Pancreas (tissue), 10 donors: ENCODE measurements at regions not wholly inside any gene's neighbourhood (a gene's known extent, or its start where the extent isn't known, plus 50 kb on each side); places are given as distances from the start of the nearest gene placed in this dataset.
"Not testable (repeated sequence)": the region's sequence is repeated elsewhere in the genome, so short reads cannot be mapped to it uniquely, and the experiment has no call there.

Source experiments
- ATAC-seq, 4 donors: fragments of 200-7000 bp; cut with Tn5 transposase; one replicate each; pipeline versions ENCODE4 v1.8.0 to v1.9.1; 2020; ENCODE audit warnings: mild to moderate bottlenecking in 4 of 4, moderate library complexity in 4 of 4
- DNase-seq, 6 donors: peaks; one replicate each; pipeline ENCODE4 v3.0.0-alpha.2; 2020
- FAIRE-seq: peaks from 2 replicates; lab custom pipeline; 2012; peaks lifted over from hg19 to GRCh38; lab: Jason Lieb, UNC
- H3K27ac ChIP-seq, 4 donors: fragments of 200-600 bp; sonication (generic); 1 replicate in 3 of 4; 2 replicates in 1 of 4; pipeline versions ENCODE4 v1.5.0 to v1.8.0; 2020
- H3K27me3 ChIP-seq, 4 donors: fragments of 200-600 bp; one replicate each; pipeline ENCODE4 v1.8.0; 2021
- H3K36me3 ChIP-seq, 3 donors: fragments of 200-600 bp; sonication (generic) in 1 of 3; one replicate each; pipeline versions ENCODE4 v1.5.0 to v1.8.0; 2020 to 2021
- H3K4me1 ChIP-seq, 3 donors: fragments of 200-600 bp; one replicate each; pipeline ENCODE4 v1.8.0; 2021
- H3K4me3 ChIP-seq, 4 donors: fragments of 200-600 bp; sonication (generic) in 2 of 4; one replicate each; pipeline versions ENCODE4 v1.5.0 to v1.8.0; 2020 to 2021
- H3K9me3 ChIP-seq, 4 donors: fragments of 200-600 bp; one replicate each; pipeline ENCODE4 v1.8.0; 2021
- CTCF ChIP-seq, 4 donors: fragments of 200-600 bp; sonication (generic) in 3 of 4; IDR thresholded peaks; one replicate each; pipeline versions ENCODE4 v1.5.0 to v1.8.0; 2021; ENCODE audit warnings: antibody characterized with exemption in 4 of 4
- WGBS, 2 donors: extraction: QIAGEN DNeasy Blood & Tissue Kit; methylation state at CpG; one replicate each; pipeline ENCODE4 v1.1.7; 2013; 5-methylcytosine and 5-hydroxymethylcytosine counted together
- intact Hi-C, 3 donors: fragments of 100-400 bp; cut with DNase I; formaldehyde crosslinking; loops; one replicate each; pipeline versions ENCODE4 v1.11.1 to v1.14.2; 2022
- donor health status: healthy with polysubstance abuse.
- donor health status: DM: no; HTN: no; CAD: no; lungs with moderate emphysema.
- donor health status: DM: no; HTN: no; CAD: no.
- donor health status: control.
- donor health status: control.
- donor health status: Bipolar disorder and iron deficiency.
- donor health status: DM: yes; HTN: yes; CAD: no.
- donor health status: DM: no; HTN: no; CAD: no.
- donor health status: DM: no; HTN: no; CAD: no.
- donor health status: DM: yes; HTN: yes; CAD: no.

DNA sequence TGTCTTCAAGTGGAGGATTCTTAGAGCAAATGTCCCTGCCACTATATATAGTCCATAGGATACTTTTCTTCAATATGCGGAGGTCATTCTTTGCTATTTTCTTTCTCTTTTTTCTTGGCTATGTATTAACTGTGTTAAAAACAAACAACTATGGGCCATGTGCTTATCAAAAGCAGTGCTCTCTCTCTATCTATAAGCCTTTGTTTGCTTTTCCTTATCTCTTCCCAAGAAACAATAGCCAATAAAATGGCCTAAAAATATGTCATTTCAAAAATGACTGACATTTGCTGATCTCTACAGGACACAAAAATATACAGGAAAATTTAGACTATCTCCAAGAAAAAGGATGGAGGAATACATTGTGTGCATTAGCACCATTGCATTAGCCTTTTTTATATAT, 212.1 kb downstream of the MAF start:
- no peaks in the 10 kb centered on the region for H3K36me3 ChIP-seq
- ATAC-seq, result no peak
- no peaks in the 10 kb centered on the region for H3K4me1 ChIP-seq
- H3K27me3 ChIP-seq, result peaks cover 0 to 1% (median 0%) of the 10 kb centered on the region in 4 donors
- no peak overlapping the region for H3K27ac ChIP-seq
- TF ChIP-seq CTCF (IDR thresholded peaks at IDR 0.05), result no peak
- no peak for DNase-seq
- 54 to 62% methylated on average over 1 of the region's 1 CpG for WGBS, 2 donors
- no peak for FAIRE-seq
- H3K9me3 ChIP-seq, result no peaks in the 10 kb centered on the region
- intact Hi-C loops, result no loop called here
- H3K4me3 ChIP-seq, result no peak overlapping the region

DNA sequence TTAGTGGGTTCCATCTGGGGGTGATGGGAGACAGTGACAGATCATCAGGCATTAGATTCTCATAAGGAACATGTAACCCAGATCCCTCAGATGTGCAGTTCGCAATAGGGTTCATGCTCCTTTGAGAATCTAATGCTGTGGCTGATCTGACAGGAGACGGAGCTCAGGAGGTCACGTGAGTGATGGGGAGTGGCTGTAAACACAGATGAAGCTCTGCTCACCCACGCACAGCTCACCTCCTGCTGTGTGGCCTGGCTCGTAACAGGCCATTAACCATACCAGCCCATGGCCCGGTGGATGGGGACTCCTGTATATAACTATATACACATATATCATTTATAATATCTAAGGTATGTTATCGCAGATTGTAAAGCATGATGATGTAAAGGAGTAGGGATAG, 214.2 kb downstream of the MAF start:
- DNase-seq (no peak), ATAC-seq (no peak), FAIRE-seq (no peak)
- no peaks in the 10 kb centered on the region for H3K36me3 ChIP-seq
- intact Hi-C loops, result no loop called here
- no peak for TF ChIP-seq CTCF (IDR thresholded peaks at IDR 0.05)
- 87 to 97% methylated on average over 7 of the region's 7 CpGs for WGBS, 2 donors
- no peaks in the 10 kb centered on the region for H3K9me3 ChIP-seq
- H3K27me3 ChIP-seq, result peaks cover 0 to 6% (median 0%) of the 10 kb centered on the region in 4 donors
- no peak overlapping the region for H3K27ac ChIP-seq
- H3K4me1 ChIP-seq, result no peaks in the 10 kb centered on the region
- H3K4me3 ChIP-seq, result no peak overlapping the region

DNA sequence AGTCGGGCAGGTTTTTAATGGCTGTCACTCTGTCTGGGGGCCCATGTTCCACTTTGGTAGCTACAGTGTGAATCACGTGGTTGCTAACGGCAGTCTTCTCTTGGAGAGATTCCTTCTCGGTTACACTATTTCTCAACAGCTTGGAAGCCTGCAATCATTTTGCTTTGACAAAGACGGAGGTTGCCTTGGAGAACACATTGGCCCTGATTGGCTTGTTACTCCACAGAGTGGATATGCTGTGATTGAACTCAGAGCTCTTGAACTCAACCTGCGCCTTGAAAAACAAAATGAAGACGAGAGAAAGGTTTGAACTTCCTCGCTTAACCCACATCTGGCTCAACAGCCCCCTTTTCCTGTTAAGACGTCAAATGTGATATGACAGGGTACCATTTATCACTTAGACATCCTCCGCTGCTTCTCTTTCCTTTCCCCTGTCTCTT, 218.9 kb downstream of the MAF start:
- DNase-seq (no peak), ATAC-seq (peak in 3 of 4 donors; percentile 26 to 66 (median 51)), FAIRE-seq (no peak)
- no peak for TF ChIP-seq CTCF (IDR thresholded peaks at IDR 0.05)
- H3K4me3 ChIP-seq, result no peak overlapping the region
- no peaks in the 10 kb centered on the region for H3K36me3 ChIP-seq
- WGBS, 2 donors, result 41 to 43% methylated on average over 10 of the region's 10 CpGs
- intact Hi-C loops, result no loop called here
- H3K27ac ChIP-seq, result no peak overlapping the region
- no peaks in the 10 kb centered on the region for H3K9me3 ChIP-seq
- peaks cover 0 to 6% (median 0%) of the 10 kb centered on the region in 4 donors for H3K27me3 ChIP-seq
- no peaks in the 10 kb centered on the region for H3K4me1 ChIP-seq

GRCh38 chr16:79380995-79381602, 219.4 kb downstream of the MAF start:
- H3K27ac ChIP-seq, result no peak overlapping the region
- H3K27me3 ChIP-seq, result peaks cover 0 to 6% (median 0%) of the 10 kb centered on the region in 4 donors
- peak in 2 of 4 donors; percentile 37 to 39 for ATAC-seq
- H3K36me3 ChIP-seq, result no peaks in the 10 kb centered on the region
- intact Hi-C loops, result no loop called here
- 11% methylated on average over 9 of the region's 9 CpGs for WGBS, 2 donors
- H3K4me1 ChIP-seq, result no peaks in the 10 kb centered on the region
- TF ChIP-seq CTCF (IDR thresholded peaks at IDR 0.05), result no peak
- no peak overlapping the region for H3K4me3 ChIP-seq
- FAIRE-seq, result no peak
- DNase-seq, result no peak
- no peaks in the 10 kb centered on the region for H3K9me3 ChIP-seq

DNA sequence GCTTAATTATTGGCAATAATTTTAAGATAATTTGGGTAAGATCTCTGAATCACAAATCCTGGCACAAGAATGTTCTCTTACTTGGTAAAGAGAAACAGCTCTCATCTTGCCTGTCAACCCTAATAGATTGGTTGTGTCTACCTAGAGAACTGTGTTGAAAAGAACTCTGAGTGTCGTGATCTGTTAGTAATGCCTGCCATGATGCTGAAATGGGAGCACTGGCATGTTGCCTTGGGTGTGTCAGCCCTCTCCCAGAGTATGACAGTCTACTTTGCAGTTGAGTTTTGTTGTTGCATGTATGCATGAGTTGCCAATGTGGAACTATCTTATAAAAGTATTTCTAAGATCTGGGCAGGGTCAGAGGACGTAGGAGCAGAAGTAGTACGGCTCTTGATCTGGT, 221.4 kb downstream of the MAF start:
- WGBS, 2 donors, result 60 to 68% methylated on average over 3 of the region's 3 CpGs
- ATAC-seq, result no peak

GRCh38 chr16:79377082-79377481, 223.5 kb downstream of the MAF start:
- ATAC-seq, intact Hi-C loops, H3K27ac ChIP-seq, H3K27me3 ChIP-seq, FAIRE-seq, H3K9me3 ChIP-seq, H3K36me3 ChIP-seq, H3K4me1 ChIP-seq, H3K4me3 ChIP-seq, DNase-seq: not testable (repeated sequence)
- 86 to 92% methylated on average over 3 of the region's 5 CpGs for WGBS, 2 donors

More for the DNA sequence above, 221.4 kb downstream of the MAF start:
- intact Hi-C loops, result no loop called here
- no peak overlapping the region for H3K27ac ChIP-seq
- H3K27me3 ChIP-seq, result peaks cover 0 to 6% (median 0%) of the 10 kb centered on the region in 4 donors
- no peak for DNase-seq
- no peak for FAIRE-seq
- H3K9me3 ChIP-seq, result no peaks in the 10 kb centered on the region
- H3K36me3 ChIP-seq, result no peaks in the 10 kb centered on the region
- no peak overlapping the region for H3K4me3 ChIP-seq
- no peak for TF ChIP-seq CTCF (IDR thresholded peaks at IDR 0.05)
- H3K4me1 ChIP-seq, result no peaks in the 10 kb centered on the region
